ENCODE measurements at regions not wholly inside any gene's neighbourhood (a gene's known extent, or its start where the extent isn't known, plus 50 kb on each side); places are given as distances from the start of the nearest gene placed in this dataset.

- DNase-seq (ENCODE audit: low read depth in 1 of 2, low spot score in 1 of 2): no peak
These were observed 124.2 kb upstream of the MKLN1 start for GRCh38 chr7:131203291-131203976.

GRCh38 chr7:131208777-131209176, 118.9 kb upstream of the MKLN1 start:
- no peak for DNase-seq (ENCODE audit: low read depth in 1 of 2, low spot score in 1 of 2)

- DNase-seq (ENCODE audit: low read depth in 1 of 2, low spot score in 1 of 2): no peak
These were observed 117.1 kb upstream of the MKLN1 start for GRCh38 chr7:131210618-131211017.

GRCh38 chr7:131211500-131211899, 116.2 kb upstream of the MKLN1 start:
- DNase-seq (ENCODE audit: low read depth in 1 of 2, low spot score in 1 of 2): no peak

DNA sequence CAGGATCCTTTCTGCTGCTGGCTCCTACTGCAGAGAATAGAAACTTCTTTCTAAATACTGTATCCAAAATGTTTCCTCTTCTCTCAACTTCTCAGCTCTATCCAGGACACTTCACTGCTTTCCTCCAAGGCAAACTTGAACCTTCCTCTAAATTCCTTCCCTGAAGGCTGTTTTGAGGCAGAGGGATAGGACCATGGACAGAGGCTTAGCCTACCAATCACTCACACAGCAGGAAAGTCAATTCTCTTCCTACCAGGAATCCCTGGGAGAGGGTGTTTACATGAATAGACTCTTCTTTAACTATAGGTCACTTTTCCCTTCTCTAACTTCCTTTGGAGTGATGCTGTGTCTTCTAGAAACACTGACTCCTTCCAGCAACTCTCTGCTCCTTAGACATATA, 115.6 kb upstream of the MKLN1 start:
- no peak for DNase-seq (ENCODE audit: low read depth in 1 of 2, low spot score in 1 of 2)

DNA sequence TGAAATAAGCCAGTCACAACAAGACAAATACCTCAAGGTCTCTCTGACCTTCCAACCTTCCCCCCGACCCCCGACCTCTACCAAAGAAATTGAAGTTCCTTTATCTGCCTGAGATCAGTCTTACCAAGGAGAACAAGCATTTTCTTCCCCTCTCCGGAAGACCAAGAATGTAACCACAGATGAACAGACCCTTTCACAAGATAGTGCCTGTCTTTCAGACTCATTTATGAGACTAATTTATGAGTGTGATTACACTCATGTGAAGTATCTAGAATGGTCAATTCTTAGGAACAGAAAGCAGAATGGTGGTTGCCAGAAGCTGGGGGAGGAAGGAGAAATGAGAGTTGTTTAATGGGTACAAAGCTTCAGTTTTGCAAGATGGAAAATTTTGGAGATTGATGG, 108.9 kb upstream of the MKLN1 start:
- DNase-seq (ENCODE audit: low read depth in 1 of 2, low spot score in 1 of 2): no peak

- no peak for DNase-seq (ENCODE audit: low read depth in 1 of 2, low spot score in 1 of 2)
These were observed 108.2 kb upstream of the MKLN1 start for GRCh38 chr7:131219312-131220041.

GRCh38 chr7:131221061-131221460, 106.6 kb upstream of the MKLN1 start:
- DNase-seq (ENCODE audit: low read depth in 1 of 2, low spot score in 1 of 2): no peak

- DNase-seq (ENCODE audit: low read depth in 1 of 2, low spot score in 1 of 2): no peak
These were observed 105.5 kb upstream of the MKLN1 start for GRCh38 chr7:131222171-131222570.

- no peak for DNase-seq (ENCODE audit: low read depth in 1 of 2, low spot score in 1 of 2)
These were observed 104.5 kb upstream of the MKLN1 start for GRCh38 chr7:131223151-131223550.

DNA sequence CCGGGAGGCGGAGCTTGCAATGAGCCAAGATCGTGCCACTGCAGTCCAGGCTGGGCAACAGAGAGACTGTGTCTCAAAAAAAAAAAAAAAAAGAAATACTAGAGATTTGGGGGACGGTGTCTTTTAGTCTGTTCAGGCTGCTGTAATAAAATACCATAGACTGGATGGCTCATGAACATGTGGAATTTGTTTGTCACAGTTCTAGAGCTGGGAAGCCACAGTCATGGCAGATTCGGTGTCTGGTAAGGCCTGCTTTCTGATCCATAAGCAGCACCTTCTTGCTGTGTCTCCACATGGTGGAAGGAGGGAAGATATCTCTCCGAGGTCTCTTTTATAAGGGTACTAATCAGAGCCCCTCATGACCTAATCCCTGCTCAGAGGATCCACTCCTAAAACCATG, 102.7 kb upstream of the MKLN1 start:
- DNase-seq (ENCODE audit: low read depth in 1 of 2, low spot score in 1 of 2): no peak

- no peak for DNase-seq (ENCODE audit: low read depth in 1 of 2, low spot score in 1 of 2)
These were observed 101.8 kb upstream of the MKLN1 start for GRCh38 chr7:131225619-131226513.

DNA sequence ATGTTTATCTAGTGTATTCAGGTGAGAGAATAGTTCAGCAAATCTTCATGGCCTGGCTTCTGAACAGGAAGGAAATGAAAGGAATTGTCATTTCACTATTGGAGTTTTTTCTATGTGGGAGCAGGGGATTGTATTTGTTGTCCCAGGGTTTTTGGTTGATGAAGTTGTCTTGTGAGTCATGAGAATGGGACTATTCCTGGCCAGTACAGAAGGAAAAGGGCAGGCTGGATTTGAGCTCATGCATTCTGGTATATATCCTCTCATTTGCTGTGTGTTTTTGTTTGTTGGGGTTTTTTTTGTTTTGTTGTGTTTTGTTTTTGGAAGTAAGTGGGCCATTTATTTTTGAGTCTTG, 101.2 kb upstream of the MKLN1 start:
- DNase-seq (ENCODE audit: low read depth in 1 of 2, low spot score in 1 of 2): no peak

DNA sequence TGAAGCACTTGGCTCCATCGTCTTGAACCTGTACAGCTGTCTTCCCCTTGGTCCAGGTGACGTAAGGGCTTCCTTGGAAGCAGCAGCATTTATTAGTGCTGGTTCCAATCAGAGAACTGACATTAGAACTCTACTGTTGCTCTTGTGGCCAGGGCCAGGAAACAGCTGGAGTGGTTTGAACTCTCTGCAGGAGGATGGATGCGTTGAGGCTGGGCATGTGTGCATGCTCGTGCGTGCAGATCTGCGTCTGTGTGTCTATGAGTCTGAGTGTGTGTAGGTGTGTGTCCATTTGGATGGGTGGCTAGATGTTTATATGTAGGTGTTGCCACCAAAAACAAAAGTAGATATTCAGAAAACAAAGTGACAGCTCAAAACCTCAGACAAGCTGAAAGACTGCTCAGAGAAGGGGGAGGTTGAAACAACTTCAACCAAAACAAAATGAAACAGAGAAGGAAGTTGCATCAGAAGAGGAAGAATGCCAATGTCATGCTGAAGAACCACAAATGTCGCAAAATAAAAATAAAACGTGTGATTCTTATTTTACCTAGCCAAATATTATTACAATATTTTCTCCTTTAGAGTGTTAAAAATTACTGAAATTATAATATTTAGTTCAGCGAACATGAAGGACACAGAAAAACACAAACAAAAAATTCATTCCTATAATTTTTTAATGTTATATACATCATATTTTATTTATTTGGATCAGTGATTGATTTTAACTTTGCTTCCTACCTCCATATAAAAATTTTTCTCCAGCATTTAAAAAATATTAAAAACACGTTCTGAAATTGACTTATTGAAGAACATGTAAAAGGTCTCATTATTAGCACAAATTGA, 96.1 kb upstream of the MKLN1 start:
- DNase-seq (ENCODE audit: low read depth in 1 of 2, low spot score in 1 of 2): peak; percentile 28 to 47

GRCh38 chr7:131232768-131233167, 94.9 kb upstream of the MKLN1 start:
- DNase-seq (ENCODE audit: low read depth in 1 of 2, low spot score in 1 of 2): no peak

- no peak for DNase-seq (ENCODE audit: low read depth in 1 of 2, low spot score in 1 of 2)
These were observed 94.5 kb upstream of the MKLN1 start for GRCh38 chr7:131233193-131233592.

GRCh38 chr7:131234719-131235488, 92.8 kb upstream of the MKLN1 start:
- no peak for DNase-seq (ENCODE audit: low read depth in 1 of 2, low spot score in 1 of 2)

- peak; percentile 13 to 86 for DNase-seq (ENCODE audit: low read depth in 1 of 2, low spot score in 1 of 2)
These were observed 92.0 kb upstream of the MKLN1 start for GRCh38 chr7:131235489-131236317.

DNA sequence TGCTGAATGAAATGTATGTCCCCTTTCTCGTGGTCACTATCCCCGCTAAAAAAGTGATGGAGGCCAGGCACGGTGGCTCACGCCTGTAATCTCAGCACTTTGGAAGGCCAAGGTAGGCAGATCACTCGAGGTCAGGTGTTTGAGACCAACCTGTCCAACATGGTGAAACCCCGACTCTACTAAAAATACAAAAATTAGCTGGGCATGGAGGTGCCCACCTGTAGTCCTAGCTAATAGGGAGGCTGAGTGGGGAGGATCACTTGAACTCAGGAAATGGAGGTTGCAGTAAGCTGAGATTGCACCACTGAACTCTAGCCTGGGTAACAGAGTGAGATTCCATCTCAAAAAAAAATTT, 91.4 kb upstream of the MKLN1 start:
- no peak for DNase-seq (ENCODE audit: low read depth in 1 of 2, low spot score in 1 of 2)

Measured in activated CD4-positive, alpha-beta T cell treated with anti-CD3 and anti-CD28 coated beads, Interleukin-2, amount 50 U/mL, for 24 hours (primary cell).